OCI-LY7 (cell line): ENCODE measurements at regions not wholly inside any gene's neighbourhood (a gene's known extent, or its start where the extent isn't known, plus 50 kb on each side); places are given as distances from the start of the nearest gene placed in this dataset.

Experiments
- BruUV-seq: library from RNA; stranded (reverse); fragments of 400-500 nt; replicated peaks from 2 replicates; lab custom pipeline; 2021; lab: Mats Ljungman, UMichigan
- CTCF ChIA-PET: fragments of 300-600 bp; sonication (Branson Sonifier 250); formaldehyde crosslinking; loops from one replicate; lab custom pipeline; 2022; ENCODE audit warnings: antibody characterized with exemption; ENCODE audit not compliant: unreplicated experiment; lab: Charles Lee
- POLR2A ChIA-PET: fragments of 300-600 bp; sonication (Branson Sonifier 250); formaldehyde crosslinking; loops from one replicate; lab custom pipeline; 2022; ENCODE audit warnings: antibody characterized with exemption; lab: Charles Lee
- DNase-seq: peaks from one replicate; pipeline ENCODE4 v3.0.0-alpha.2; 2015; ENCODE audit warnings: low spot score
- H2AFZ ChIP-seq: fragments of 200-600 bp; sonication (generic), shearing (Covaris generic); 2 replicates; pipeline ENCODE4 v1.6.1; 2014; ENCODE audit warnings: mild to moderate bottlenecking, antibody characterized with exemption, low read length, moderate library complexity
- H3K27ac ChIP-seq: fragments of 200-600 bp; sonication (generic); 2 replicates; pipeline ENCODE4 v1.5.1; 2014; ENCODE audit warnings: mixed run types, low read depth, mild to moderate bottlenecking, moderate library complexity, low read length, inconsistent platforms; ENCODE audit not compliant: poor library complexity, severe bottlenecking
- H3K36me3 ChIP-seq: fragments of 200-600 bp; sonication (generic); 2 replicates; pipeline ENCODE4 v1.6.1; 2014; ENCODE audit warnings: mild to moderate bottlenecking, antibody characterized with exemption, low read length, moderate library complexity, mixed read lengths; ENCODE audit not compliant: insufficient read depth
- H3K4me1 ChIP-seq: fragments of 200-600 bp; sonication (generic); 2 replicates; pipeline ENCODE4 v1.5.1; 2014; ENCODE audit warnings: mild to moderate bottlenecking, low read length; ENCODE audit not compliant: insufficient read depth, poor library complexity, severe bottlenecking
- H3K4me2 ChIP-seq: fragments of 200-600 bp; sonication (generic); 2 replicates; pipeline ENCODE4 v1.6.1; 2014; ENCODE audit warnings: mild to moderate bottlenecking, low read length
- H3K4me3 ChIP-seq: fragments of 200-600 bp; sonication (generic); 2 replicates; pipeline ENCODE4 v1.5.1; 2014; ENCODE audit warnings: mild to moderate bottlenecking, low read depth, low read length; ENCODE audit not compliant: poor library complexity, severe bottlenecking
- H3K79me2 ChIP-seq: fragments of 200-600 bp; sonication (generic); 2 replicates; pipeline ENCODE4 v1.6.1; 2016; ENCODE audit warnings: low read depth, mild to moderate bottlenecking, low read length, moderate library complexity, mixed read lengths; ENCODE audit not compliant: insufficient read depth
- H3K9me2 ChIP-seq: fragments of 200-600 bp; sonication (generic); 2 replicates; pipeline ENCODE4 v1.6.1; 2016; ENCODE audit warnings: mild to moderate bottlenecking, low read length, mixed read lengths; ENCODE audit not compliant: insufficient read depth
- H3K9me3 ChIP-seq: fragments of 200-600 bp; sonication (generic); 2 replicates; pipeline ENCODE4 v1.6.1; 2014; ENCODE audit warnings: mild to moderate bottlenecking, mixed run types, low read length, mixed read lengths
- H4K20me1 ChIP-seq: fragments of 200-600 bp; sonication (generic); 2 replicates; pipeline ENCODE4 v1.6.1; 2014; ENCODE audit warnings: mild to moderate bottlenecking, antibody characterized with exemption, low read length, moderate library complexity, mixed read lengths; ENCODE audit not compliant: insufficient read depth
- CTCF ChIP-seq: fragments of 200-600 bp; sonication (generic); conservative IDR thresholded peaks from 2 replicates; pipeline ENCODE4 v1.5.1; 2014; ENCODE audit warnings: mild to moderate bottlenecking, antibody characterized with exemption, low read length, moderate library complexity, mixed read lengths
- EZH2phosphoT487 ChIP-seq: fragments of 200-600 bp; sonication (generic); IDR thresholded peaks from 2 replicates; pipeline ENCODE4 v1.6.1; 2018; ENCODE audit warnings: low read depth, borderline replicate concordance, mild to moderate bottlenecking, mixed run types, antibody characterized with exemption, low read length, moderate library complexity, mixed read lengths
- intact Hi-C: fragments of 100-400 bp; cut with micrococcal nuclease; formaldehyde crosslinking; loops from one replicate; pipeline ENCODE4 v1.10.0; 2022; ENCODE audit not compliant: unreplicated experiment

- Histone ChIP-seq H3K9me2 (no peaks in the 10 kb centered on the region), H3K79me2 (no peaks in the 10 kb centered on the region), H3K4me2 (no peak overlapping the region), H3K4me3 (no peak overlapping the region), H3K36me3 (no peaks in the 10 kb centered on the region), H3K27ac (no peak overlapping the region), H3K4me1 (no peaks in the 10 kb centered on the region), H2AFZ (no peak overlapping the region), H4K20me1 (no peaks in the 10 kb centered on the region), H3K9me3 (no peaks in the 10 kb centered on the region)
- DNase-seq = no peak
- TF ChIP-seq CTCF (no peak), EZH2phosphoT487 (no peak)
- ChIA-PET CTCF (no interaction called here), POLR2A (no interaction called here)
- BruUV-seq = no TSS peak
- intact Hi-C loops = no loop called here
These were observed 1073.8 kb downstream of the SLITRK5 start for GRCh38 chr13:88745011-88745410.

GRCh38 chr13:88752041-88752440 lies 1080.9 kb downstream of the SLITRK5 start:
- DNase-seq = no peak
- intact Hi-C loops = no loop called here
- no TSS peak for BruUV-seq
- ChIA-PET POLR2A (interaction anchor here (0.9 to 1.4 kb wide), 3 partner anchors 10 to 169 kb away, joined by 3 to 4 read pairs (median 3); no protein-coding TSS in a partner anchor), CTCF (no interaction called here)
- H3K9me3 ChIP-seq = no peaks in the 10 kb centered on the region
- no peaks in the 10 kb centered on the region for H3K36me3 ChIP-seq
- TF ChIP-seq EZH2phosphoT487 (no peak), CTCF (no peak)
- no peak overlapping the region for H2AFZ ChIP-seq
- no peak overlapping the region for H3K4me2 ChIP-seq
- no peaks in the 10 kb centered on the region for H3K9me2 ChIP-seq
- H3K4me1 ChIP-seq = no peaks in the 10 kb centered on the region
- H3K79me2 ChIP-seq = no peaks in the 10 kb centered on the region
- H3K4me3 ChIP-seq = no peak overlapping the region
- H4K20me1 ChIP-seq = no peaks in the 10 kb centered on the region
- H3K27ac ChIP-seq = no peak overlapping the region

GRCh38 chr13:88754141-88754540 lies 1083.0 kb downstream of the SLITRK5 start:
- DNase-seq = no peak
- ChIA-PET CTCF (no interaction called here), POLR2A (interaction anchor here (0.6 to 1.4 kb wide), 3 partner anchors 15 to 865 kb away, joined by 3 read pairs; no protein-coding TSS in a partner anchor)

More at GRCh38 chr13:88754141-88754540, 1083.0 kb downstream of the SLITRK5 start:
- no peak for TF ChIP-seq CTCF
- TF ChIP-seq EZH2phosphoT487 = no peak
- BruUV-seq = no TSS peak
- Histone ChIP-seq H3K9me2 (no peaks in the 10 kb centered on the region), H3K9me3 (no peaks in the 10 kb centered on the region), H4K20me1 (no peaks in the 10 kb centered on the region), H3K27ac (no peak overlapping the region), H3K36me3 (no peaks in the 10 kb centered on the region), H2AFZ (no peak overlapping the region), H3K79me2 (no peaks in the 10 kb centered on the region), H3K4me3 (no peak overlapping the region), H3K4me1 (no peaks in the 10 kb centered on the region), H3K4me2 (no peak overlapping the region)
- intact Hi-C loops = no loop called here
